HepG2 (cell line): ENCODE measurements at regions not wholly inside any gene's neighbourhood (a gene's known extent, or its start where the extent isn't known, plus 50 kb on each side); places are given as distances from the start of the nearest gene placed in this dataset.

ENCODE experiments used
- FOSL2 ChIP-seq: sonication (generic); formaldehyde crosslinking; IDR thresholded peaks from 2 replicates; pipeline ENCODE4 v1.4.0; 2020; ENCODE audit warnings: missing genetic modification reagents
- KDM1A ChIP-seq: IDR thresholded peaks from 2 replicates; pipeline ENCODE4 v1.6.1; 2016; ENCODE audit warnings: missing compliant biosample characterization
- NFE2L1 ChIP-seq: sonication (generic); formaldehyde crosslinking; IDR thresholded peaks from 2 replicates; pipeline ENCODE4 v1.4.0; 2020; ENCODE audit warnings: missing genetic modification reagents, mild to moderate bottlenecking, borderline replicate concordance
- NR2C2 ChIP-seq: sonication (generic); formaldehyde crosslinking; IDR thresholded peaks from 2 replicates; pipeline ENCODE4 v1.4.0; 2020; ENCODE audit warnings: missing genetic modification reagents, mild to moderate bottlenecking, moderate library complexity, borderline replicate concordance
- SNAPC4 ChIP-seq: sonication (generic); formaldehyde crosslinking; IDR thresholded peaks from 2 replicates; pipeline ENCODE4 v1.4.0; 2020; ENCODE audit warnings: mild to moderate bottlenecking, missing genetic modification reagents
- TF ChIP-seq, protein P1 (sequence below): sonication (generic); formaldehyde crosslinking; IDR thresholded peaks from 2 replicates; pipeline ENCODE4 v1.5.0; 2020; ENCODE audit warnings: mild to moderate bottlenecking, missing genetic modification reagents
- TF ChIP-seq, protein P2 (sequence below): IDR thresholded peaks from 2 replicates; pipeline ENCODE4 v1.6.1; 2012; ENCODE audit warnings: inconsistent platforms

- TF ChIP-seq FOSL2 (CRISPR knock-in tag) (no peak), KDM1A (no peak), NFE2L1 (CRISPR knock-in tag) (no peak), NR2C2 (CRISPR knock-in tag) (no peak), SNAPC4 (CRISPR knock-in tag) (no peak)
- TF ChIP-seq, protein P1, sequence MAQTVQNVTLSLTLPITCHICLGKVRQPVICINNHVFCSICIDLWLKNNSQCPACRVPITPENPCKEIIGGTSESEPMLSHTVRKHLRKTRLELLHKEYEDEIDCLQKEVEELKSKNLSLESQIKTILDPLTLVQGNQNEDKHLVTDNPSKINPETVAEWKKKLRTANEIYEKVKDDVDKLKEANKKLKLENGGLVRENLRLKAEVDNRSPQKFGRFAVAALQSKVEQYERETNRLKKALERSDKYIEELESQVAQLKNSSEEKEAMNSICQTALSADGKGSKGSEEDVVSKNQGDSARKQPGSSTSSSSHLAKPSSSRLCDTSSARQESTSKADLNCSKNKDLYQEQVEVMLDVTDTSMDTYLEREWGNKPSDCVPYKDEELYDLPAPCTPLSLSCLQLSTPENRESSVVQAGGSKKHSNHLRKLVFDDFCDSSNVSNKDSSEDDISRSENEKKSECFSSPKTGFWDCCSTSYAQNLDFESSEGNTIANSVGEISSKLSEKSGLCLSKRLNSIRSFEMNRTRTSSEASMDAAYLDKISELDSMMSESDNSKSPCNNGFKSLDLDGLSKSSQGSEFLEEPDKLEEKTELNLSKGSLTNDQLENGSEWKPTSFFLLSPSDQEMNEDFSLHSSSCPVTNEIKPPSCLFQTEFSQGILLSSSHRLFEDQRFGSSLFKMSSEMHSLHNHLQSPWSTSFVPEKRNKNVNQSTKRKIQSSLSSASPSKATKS (CRISPR knock-in tag): no peak
- TF ChIP-seq, protein P2, sequence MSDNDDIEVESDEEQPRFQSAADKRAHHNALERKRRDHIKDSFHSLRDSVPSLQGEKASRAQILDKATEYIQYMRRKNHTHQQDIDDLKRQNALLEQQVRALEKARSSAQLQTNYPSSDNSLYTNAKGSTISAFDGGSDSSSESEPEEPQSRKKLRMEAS: no peak
Observed at GRCh38 chr5:117488976-117489500, 914.4 kb upstream of the SEMA6A start (continued).
